H9 (cell line): ENCODE measurements at regions not wholly inside any gene's neighbourhood (a gene's known extent, or its start where the extent isn't known, plus 50 kb on each side); places are given as distances from the start of the nearest gene placed in this dataset.

Experiments
- DNase-seq: peaks from one replicate; pipeline ENCODE4 v3.0.0-alpha.2; 2017
- H2AFZ ChIP-seq: one replicate; pipeline ENCODE4 v1.6.1; 2013; ENCODE audit warnings: mild to moderate bottlenecking, low read length, control low read depth, moderate library complexity
- H2AK5ac ChIP-seq: 2 replicates; pipeline ENCODE4 v1.6.1; 2013; ENCODE audit warnings: low read length, control low read depth, mixed read lengths; ENCODE audit not compliant: insufficient read length
- H2BK120ac ChIP-seq: one replicate; pipeline ENCODE4 v1.6.1; 2013; ENCODE audit warnings: low read depth, mild to moderate bottlenecking, low read length, control low read depth, inconsistent platforms; ENCODE audit not compliant: poor library complexity, severe bottlenecking
- H2BK12ac ChIP-seq: 2 replicates; pipeline ENCODE4 v1.6.1; 2013; ENCODE audit warnings: low read length, control low read depth, mixed read lengths, low read depth; ENCODE audit not compliant: insufficient read length
- H2BK15ac ChIP-seq: 2 replicates; pipeline ENCODE4 v1.6.1; 2013; ENCODE audit warnings: low read depth, low read length, control low read depth
- H2BK20ac ChIP-seq: one replicate; pipeline ENCODE4 v1.6.1; 2013; ENCODE audit warnings: low read depth, mild to moderate bottlenecking, low read length, control low read depth, inconsistent platforms; ENCODE audit not compliant: poor library complexity, severe bottlenecking
- H2BK5ac ChIP-seq: 2 replicates; pipeline ENCODE4 v1.6.1; 2013; ENCODE audit warnings: low read length, control low read depth, mixed read lengths; ENCODE audit not compliant: insufficient read length
- H3K14ac ChIP-seq: 2 replicates; pipeline ENCODE4 v1.6.1; 2013; ENCODE audit warnings: low read length, control low read depth; ENCODE audit not compliant: insufficient read depth
- H3K18ac ChIP-seq: 2 replicates; pipeline ENCODE4 v1.6.1; 2013; ENCODE audit warnings: low read depth, mild to moderate bottlenecking, mixed read lengths, low read length, control low read depth; ENCODE audit not compliant: insufficient read length
- H3K23ac ChIP-seq: 2 replicates; pipeline ENCODE4 v1.6.1; 2013; ENCODE audit warnings: low read length, control low read depth, mixed read lengths, low read depth; ENCODE audit not compliant: insufficient read length
- H3K23me2 ChIP-seq: 2 replicates; pipeline ENCODE4 v1.6.1; 2013; ENCODE audit warnings: low read depth, mild to moderate bottlenecking, mixed read lengths, low read length, control low read depth; ENCODE audit not compliant: insufficient read length, poor library complexity, severe bottlenecking
- H3K27ac ChIP-seq: 2 replicates; pipeline ENCODE4 v1.5.1; 2013; ENCODE audit warnings: low read length, control low read depth, mixed read lengths, low read depth; ENCODE audit not compliant: insufficient read length
- H3K27me3 ChIP-seq: 2 replicates; pipeline ENCODE4 v1.6.1; 2013; ENCODE audit warnings: low read length, control low read depth, inconsistent platforms; ENCODE audit not compliant: insufficient read depth
- H3K4ac ChIP-seq: 2 replicates; pipeline ENCODE4 v1.6.1; 2013; ENCODE audit warnings: low read depth, mild to moderate bottlenecking, control low read depth, inconsistent platforms, low read length, moderate library complexity
- H3K4me1 ChIP-seq: 2 replicates; pipeline ENCODE4 v1.6.1; 2013; ENCODE audit warnings: low read length, control low read depth, inconsistent platforms; ENCODE audit not compliant: insufficient read depth
- H3K4me2 ChIP-seq: 2 replicates; pipeline ENCODE4 v1.6.1; 2013; ENCODE audit warnings: low read length, control low read depth, mixed read lengths; ENCODE audit not compliant: insufficient read length, insufficient read depth
- H3K56ac ChIP-seq: 2 replicates; pipeline ENCODE4 v1.6.1; 2013; ENCODE audit warnings: low read depth, mild to moderate bottlenecking, mixed read lengths, low read length, control low read depth; ENCODE audit not compliant: insufficient read length
- H3K79me1 ChIP-seq: 2 replicates; pipeline ENCODE4 v1.6.1; 2013; ENCODE audit warnings: low read depth, mild to moderate bottlenecking, moderate library complexity, low read length, control low read depth, inconsistent platforms; ENCODE audit not compliant: insufficient read depth, poor library complexity, severe bottlenecking
- H3K79me2 ChIP-seq: 2 replicates; pipeline ENCODE4 v1.6.1; 2013; ENCODE audit warnings: low read length, control low read depth, inconsistent platforms; ENCODE audit not compliant: insufficient read depth
- H3K9ac ChIP-seq: 2 replicates; pipeline ENCODE4 v1.6.1; 2013; ENCODE audit warnings: low read length, control low read depth, mixed read lengths; ENCODE audit not compliant: insufficient read length; ENCODE audit errors: extremely low read depth
- H3K9me3 ChIP-seq: one replicate; pipeline ENCODE4 v1.6.1; 2013; ENCODE audit warnings: low read depth, low read length, inconsistent platforms; ENCODE audit not compliant: control insufficient read depth
- H3T11ph ChIP-seq: one replicate; pipeline ENCODE4 v1.6.1; 2013; ENCODE audit warnings: mild to moderate bottlenecking, low read length, control low read depth, inconsistent platforms
- H4K20me1 ChIP-seq: one replicate; pipeline ENCODE4 v1.6.1; 2013; ENCODE audit not compliant: control insufficient read depth, insufficient read length, insufficient read depth
- H4K5ac ChIP-seq: 2 replicates; pipeline ENCODE4 v1.6.1; 2013; ENCODE audit warnings: low read depth, mild to moderate bottlenecking, mixed read lengths, low read length, control low read depth; ENCODE audit not compliant: insufficient read length
- H4K8ac ChIP-seq: replicated peaks from 2 replicates; pipeline ENCODE4 v1.6.1; 2013; ENCODE audit warnings: low read length, control low read depth, mixed read lengths, low read depth; ENCODE audit not compliant: insufficient read length
- H4K91ac ChIP-seq: 2 replicates; pipeline ENCODE4 v1.6.1; 2013; ENCODE audit warnings: low read depth, mild to moderate bottlenecking, moderate library complexity, mixed read lengths, low read length, control low read depth; ENCODE audit not compliant: insufficient read length
- H3K27ac Mint-ChIP-seq, 3 experiments: 2 replicates in 2 of 3; 3 replicates in 1 of 3; pipeline ENCODE4 v1.8.0; 2020 to 2021; ENCODE audit warnings: mixed read lengths in 3 of 3, mild to moderate bottlenecking in 1 of 3, moderate library complexity in 1 of 3
- H3K27me3 Mint-ChIP-seq: 2 replicates; pipeline ENCODE4 v1.8.0; 2021; ENCODE audit warnings: low read depth, mild to moderate bottlenecking, moderate library complexity, mixed read lengths
- H3K36me3 Mint-ChIP-seq, 3 experiments: 2 replicates in 2 of 3; 3 replicates in 1 of 3; pipeline ENCODE4 v1.8.0; 2020 to 2021; ENCODE audit warnings: low read depth in 3 of 3, mixed read lengths in 3 of 3; ENCODE audit not compliant: insufficient read depth in 1 of 3
- H3K4me1 Mint-ChIP-seq, 2 experiments: 2 replicates each; pipeline ENCODE4 v1.8.0; 2020; ENCODE audit warnings: mixed read lengths in 2 of 2
- H3K4me3 Mint-ChIP-seq, 2 experiments: 2 replicates in 1 of 2; 3 replicates in 1 of 2; pipeline ENCODE4 v1.8.0; 2020 to 2021; ENCODE audit warnings: mild to moderate bottlenecking in 2 of 2, mixed read lengths in 2 of 2, moderate library complexity in 1 of 2
- H3K9me3 Mint-ChIP-seq, 2 experiments: 2 replicates in 1 of 2; 3 replicates in 1 of 2; pipeline ENCODE4 v1.8.0; 2020; ENCODE audit warnings: mild to moderate bottlenecking in 2 of 2, mixed read lengths in 2 of 2, moderate library complexity in 1 of 2
- WGBS: extraction: QIAGEN DNeasy Blood & Tissue Kit; methylation state at CpG from one replicate; pipeline ENCODE4 v1.1.7; 2013; ENCODE audit warnings: missing lambda C conversion rate, low lambda C conversion rate, mixed read lengths; ENCODE audit not compliant: insufficient read length; ENCODE audit errors: extremely low coverage; 5-methylcytosine and 5-hydroxymethylcytosine counted together
- TF ChIP-seq, protein P1 (sequence below): fragments of 200-600 bp; sonication (generic); conservative IDR thresholded peaks from 3 replicates; pipeline ENCODE4 v1.8.0; 2021; ENCODE audit warnings: antibody characterized with exemption, mild to moderate bottlenecking

DNA sequence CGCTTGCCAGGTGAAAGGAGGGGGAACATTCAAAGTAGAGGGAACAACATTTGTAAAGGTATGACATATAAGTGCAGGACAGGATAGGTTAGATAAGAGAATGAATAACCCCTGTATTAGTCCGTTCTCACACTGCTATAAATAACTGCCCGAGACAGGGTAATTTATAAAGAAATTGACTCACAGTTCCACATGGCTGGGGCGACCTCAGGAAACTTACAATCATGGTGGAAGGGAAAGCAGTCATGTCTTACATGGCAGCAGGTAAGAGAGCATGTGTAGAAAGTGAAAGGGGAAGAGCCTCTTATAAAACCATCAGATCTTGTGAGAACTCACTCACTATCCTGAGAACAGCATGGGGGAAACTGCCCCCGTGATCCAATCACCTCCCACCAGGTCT, 223.8 kb downstream of the SOX9 start:
- Histone ChIP-seq H3K27me3 (no peaks in the 10 kb centered on the region), H4K5ac (no peak overlapping the region), H2BK5ac (no peak overlapping the region), H3K23me2 (no peaks in the 10 kb centered on the region), H2BK120ac (no peak overlapping the region), H3K4ac (no peak overlapping the region), H3K18ac (no peak overlapping the region), H4K91ac (no peak overlapping the region), H3K79me2 (no peaks in the 10 kb centered on the region), H2AFZ (no peak overlapping the region), H2BK12ac (no peak overlapping the region), H3K27ac (no peak overlapping the region), H2AK5ac (no peak overlapping the region), H4K20me1 (no peaks in the 10 kb centered on the region), H3K23ac (no peak overlapping the region), H4K8ac (no peak overlapping the region), H3T11ph (no peak overlapping the region), H3K9ac (no peak overlapping the region), H3K4me2 (no peak overlapping the region), H2BK15ac (no peak overlapping the region), H3K14ac (no peak overlapping the region), H3K4me1 (peaks cover 2% of the 10 kb centered on the region; the same call in 1 of the 2 replicates), H2BK20ac (no peak overlapping the region), H3K79me1 (no peaks in the 10 kb centered on the region), H3K9me3 (no peaks in the 10 kb centered on the region), H3K56ac (no peak overlapping the region)
- DNase-seq, result no peak
- Mint-ChIP-seq H3K36me3 (no peaks in the 10 kb centered on the region), H3K27ac (peak overlapping the region in 1 of 3 experiments; percentile 9; a peak in 1 of 7 replicates), H3K9me3 (peaks cover 0 to 3% of the 10 kb centered on the region in 2 experiments; a peak in 2 of 5 replicates), H3K27me3 (peaks cover 7% of the 10 kb centered on the region), H3K4me3 (no peak overlapping the region), H3K4me1 (peaks cover 2 to 20% of the 10 kb centered on the region in 2 experiments)
- TF ChIP-seq, protein P1, sequence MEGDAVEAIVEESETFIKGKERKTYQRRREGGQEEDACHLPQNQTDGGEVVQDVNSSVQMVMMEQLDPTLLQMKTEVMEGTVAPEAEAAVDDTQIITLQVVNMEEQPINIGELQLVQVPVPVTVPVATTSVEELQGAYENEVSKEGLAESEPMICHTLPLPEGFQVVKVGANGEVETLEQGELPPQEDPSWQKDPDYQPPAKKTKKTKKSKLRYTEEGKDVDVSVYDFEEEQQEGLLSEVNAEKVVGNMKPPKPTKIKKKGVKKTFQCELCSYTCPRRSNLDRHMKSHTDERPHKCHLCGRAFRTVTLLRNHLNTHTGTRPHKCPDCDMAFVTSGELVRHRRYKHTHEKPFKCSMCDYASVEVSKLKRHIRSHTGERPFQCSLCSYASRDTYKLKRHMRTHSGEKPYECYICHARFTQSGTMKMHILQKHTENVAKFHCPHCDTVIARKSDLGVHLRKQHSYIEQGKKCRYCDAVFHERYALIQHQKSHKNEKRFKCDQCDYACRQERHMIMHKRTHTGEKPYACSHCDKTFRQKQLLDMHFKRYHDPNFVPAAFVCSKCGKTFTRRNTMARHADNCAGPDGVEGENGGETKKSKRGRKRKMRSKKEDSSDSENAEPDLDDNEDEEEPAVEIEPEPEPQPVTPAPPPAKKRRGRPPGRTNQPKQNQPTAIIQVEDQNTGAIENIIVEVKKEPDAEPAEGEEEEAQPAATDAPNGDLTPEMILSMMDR, result no peak
- no CpG with 5 or more reads among the region's 5 CpGs for WGBS
